ENCODE measurements at regions not wholly inside any gene's neighbourhood (a gene's known extent, or its start where the extent isn't known, plus 50 kb on each side); places are given as distances from the start of the nearest gene placed in this dataset.

DNA sequence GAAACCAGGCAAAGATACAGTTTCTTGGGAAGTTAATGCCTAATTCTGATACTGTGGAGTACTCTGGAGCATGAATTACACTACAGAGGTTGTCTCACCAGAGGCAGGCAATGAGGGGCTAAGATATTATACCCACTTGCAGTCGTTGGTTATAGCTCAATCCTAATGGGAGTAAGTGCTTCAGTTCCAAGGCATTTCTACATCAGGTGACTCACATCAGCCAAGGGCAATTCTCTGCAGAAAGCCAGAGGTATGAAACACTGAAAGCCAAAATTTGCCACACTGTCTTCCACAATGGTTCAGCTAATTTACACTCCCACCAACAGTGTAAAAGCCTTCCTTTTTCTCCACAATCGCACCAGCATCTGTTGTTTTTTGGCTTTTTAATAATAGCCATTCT is 174.0 kb upstream of the IL15 start:
- TF ChIP-seq, protein P1, sequence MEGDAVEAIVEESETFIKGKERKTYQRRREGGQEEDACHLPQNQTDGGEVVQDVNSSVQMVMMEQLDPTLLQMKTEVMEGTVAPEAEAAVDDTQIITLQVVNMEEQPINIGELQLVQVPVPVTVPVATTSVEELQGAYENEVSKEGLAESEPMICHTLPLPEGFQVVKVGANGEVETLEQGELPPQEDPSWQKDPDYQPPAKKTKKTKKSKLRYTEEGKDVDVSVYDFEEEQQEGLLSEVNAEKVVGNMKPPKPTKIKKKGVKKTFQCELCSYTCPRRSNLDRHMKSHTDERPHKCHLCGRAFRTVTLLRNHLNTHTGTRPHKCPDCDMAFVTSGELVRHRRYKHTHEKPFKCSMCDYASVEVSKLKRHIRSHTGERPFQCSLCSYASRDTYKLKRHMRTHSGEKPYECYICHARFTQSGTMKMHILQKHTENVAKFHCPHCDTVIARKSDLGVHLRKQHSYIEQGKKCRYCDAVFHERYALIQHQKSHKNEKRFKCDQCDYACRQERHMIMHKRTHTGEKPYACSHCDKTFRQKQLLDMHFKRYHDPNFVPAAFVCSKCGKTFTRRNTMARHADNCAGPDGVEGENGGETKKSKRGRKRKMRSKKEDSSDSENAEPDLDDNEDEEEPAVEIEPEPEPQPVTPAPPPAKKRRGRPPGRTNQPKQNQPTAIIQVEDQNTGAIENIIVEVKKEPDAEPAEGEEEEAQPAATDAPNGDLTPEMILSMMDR (IDR thresholded peaks at IDR 0.05; ENCODE audit: insufficient read depth, low read depth, low read length, missing control alignments), result no peak
- H3K4me3 ChIP-seq (ENCODE audit: low read length), result no peak overlapping the region
- DNase-seq (ENCODE audit: low read depth), result peak; percentile 74

DNA sequence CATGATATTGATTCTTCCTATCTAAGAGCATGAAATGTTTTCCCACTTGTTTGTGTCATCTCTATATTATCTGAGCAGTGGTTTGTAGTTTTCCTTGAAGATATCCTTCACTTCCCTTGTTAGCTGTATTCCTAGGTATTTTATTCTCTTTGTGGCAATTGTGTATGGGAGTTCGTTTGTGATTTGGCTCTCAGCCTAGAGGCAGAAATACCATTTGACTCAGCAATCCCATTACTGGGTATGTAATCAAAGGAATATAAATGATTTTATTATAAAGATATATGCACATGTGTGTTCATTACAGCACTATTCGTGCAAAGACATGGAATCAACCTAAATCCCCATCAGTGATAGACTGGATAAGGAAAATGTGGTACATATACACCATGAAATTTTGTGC is 172.7 kb upstream of the IL15 start:
- peak; percentile 4 for DNase-seq (ENCODE audit: low read depth)
- H3K4me3 ChIP-seq (ENCODE audit: low read length), result no peak overlapping the region
- TF ChIP-seq, protein P1 (IDR thresholded peaks at IDR 0.05; ENCODE audit: insufficient read depth, low read depth, low read length, missing control alignments), result no peak

DNA sequence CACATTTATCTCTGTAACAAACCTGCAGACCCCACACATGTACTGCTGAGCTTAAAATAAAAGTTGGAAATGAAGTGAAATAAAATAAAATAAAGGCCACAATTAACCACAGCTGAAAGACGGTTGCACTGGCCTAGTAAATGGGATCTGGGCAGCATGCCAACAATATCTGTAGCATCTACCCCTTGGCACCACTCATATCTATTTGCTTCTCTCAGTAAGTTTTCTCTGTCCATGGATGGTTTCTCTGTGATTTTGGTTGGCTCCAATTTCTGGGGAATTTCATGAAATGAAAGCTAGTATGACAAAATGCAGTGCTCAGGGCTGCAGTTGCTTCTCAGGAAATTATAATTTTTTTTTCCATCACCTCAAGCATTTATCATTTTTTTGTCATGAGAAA is 172.0 kb upstream of the IL15 start:
- no peak overlapping the region for H3K4me3 ChIP-seq (ENCODE audit: low read length)
- DNase-seq (ENCODE audit: low read depth), result no peak
- TF ChIP-seq, protein P1 (IDR thresholded peaks at IDR 0.05; ENCODE audit: insufficient read depth, low read depth, low read length, missing control alignments), result no peak

- TF ChIP-seq, protein P1 (IDR thresholded peaks at IDR 0.05; ENCODE audit: insufficient read depth, low read depth, low read length, missing control alignments), result no peak
- no peak for DNase-seq (ENCODE audit: low read depth)
- no peak overlapping the region for H3K4me3 ChIP-seq (ENCODE audit: low read length)
Observed at GRCh38 chr4:141465171-141465570, 171.2 kb upstream of the IL15 start.

GRCh38 chr4:141467225-141467624 is 169.2 kb upstream of the IL15 start:
- H3K4me3 ChIP-seq (ENCODE audit: low read length), result no peak overlapping the region
- TF ChIP-seq, protein P1 (IDR thresholded peaks at IDR 0.05; ENCODE audit: insufficient read depth, low read depth, low read length, missing control alignments), result no peak
- peak; percentile 19 for DNase-seq (ENCODE audit: low read depth)

DNA sequence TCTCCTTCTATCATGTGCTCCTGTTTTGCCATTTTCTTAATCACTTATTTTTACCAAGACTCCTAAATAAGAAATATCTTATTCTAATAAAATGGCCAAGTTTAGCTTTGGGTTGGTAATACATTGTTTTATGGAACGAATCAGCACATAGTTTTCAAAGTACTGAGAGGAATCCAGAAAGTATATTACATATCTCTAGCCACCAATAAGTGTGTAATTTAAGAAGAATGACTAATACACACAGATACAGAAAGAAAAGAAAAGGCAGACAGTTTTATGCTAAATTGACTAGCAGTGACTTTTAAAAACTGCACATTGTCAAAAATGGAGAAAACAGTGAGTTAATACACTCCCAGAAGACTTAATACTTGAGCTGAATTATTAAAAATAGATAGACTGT is 167.0 kb upstream of the IL15 start:
- H3K4me3 ChIP-seq (ENCODE audit: low read length), result no peak overlapping the region
- TF ChIP-seq, protein P1 (IDR thresholded peaks at IDR 0.05; ENCODE audit: insufficient read depth, low read depth, low read length, missing control alignments), result no peak
- DNase-seq (ENCODE audit: low read depth), result no peak

DNA sequence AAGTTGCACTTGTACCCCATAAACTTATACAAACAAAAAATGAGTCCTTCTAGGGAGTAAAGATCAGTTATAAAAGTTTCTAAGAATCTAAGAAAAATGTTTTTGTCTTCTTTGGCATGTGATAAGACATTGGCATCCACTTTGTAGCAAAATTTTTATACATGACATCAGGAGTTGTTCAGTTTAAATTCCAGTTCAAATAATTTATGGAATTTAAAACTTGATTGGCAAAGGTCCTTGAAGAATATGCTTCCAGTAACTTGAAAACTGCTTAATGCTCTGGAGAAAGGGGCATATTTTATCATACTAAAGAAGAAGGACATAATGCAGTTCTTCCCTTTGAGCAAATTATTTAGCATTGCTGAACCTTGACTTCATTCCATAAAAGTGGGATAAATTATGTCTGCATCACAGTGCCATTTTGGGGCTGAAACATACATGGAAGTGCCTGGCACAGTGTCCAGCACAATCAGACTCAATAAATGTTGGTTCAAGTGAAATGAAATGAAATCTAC is 163.3 kb upstream of the IL15 start:
- TF ChIP-seq, protein P1 (IDR thresholded peaks at IDR 0.05; ENCODE audit: insufficient read depth, low read depth, low read length, missing control alignments), result no peak
- H3K4me3 ChIP-seq (ENCODE audit: low read length), result no peak overlapping the region
- no peak for DNase-seq (ENCODE audit: low read depth)

Data from epithelial cell of esophagus (primary cell).